ENCODE measurements at regions not wholly inside any gene's neighbourhood (a gene's known extent, or its start where the extent isn't known, plus 50 kb on each side); places are given as distances from the start of the nearest gene placed in this dataset.

DNA sequence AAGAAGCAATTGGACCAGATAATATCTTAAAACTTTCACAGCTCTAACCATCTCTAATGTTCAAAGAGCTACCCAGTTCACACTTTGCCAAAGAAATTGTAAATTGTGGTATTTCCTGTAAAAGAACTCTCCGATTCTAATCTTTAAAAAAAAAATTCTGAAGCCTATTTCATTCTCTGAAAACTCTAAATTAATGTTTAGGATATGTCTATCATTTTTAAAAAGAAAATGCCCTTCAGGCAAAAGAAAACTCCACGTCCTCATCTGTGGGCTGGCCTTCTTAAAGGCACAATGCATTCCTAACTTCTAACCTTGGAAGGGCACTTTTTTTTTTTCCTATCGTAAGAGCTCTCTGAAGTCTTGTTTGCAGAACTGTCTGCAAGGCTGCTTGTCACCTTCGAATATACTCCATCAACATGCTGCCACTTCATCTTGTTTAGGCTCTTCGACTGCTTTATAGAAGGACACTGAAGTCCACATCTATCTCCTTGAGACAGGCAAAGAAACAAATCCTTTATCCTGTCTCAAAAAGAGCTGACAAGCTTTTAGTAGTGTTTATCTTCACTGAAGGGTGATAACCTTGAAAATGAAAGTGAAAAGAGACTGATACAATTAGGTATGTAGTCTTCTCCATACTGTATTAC is 124.3 kb upstream of the SLC39A10 start (continued):
- no peak for TF ChIP-seq SIN3A (conservative IDR thresholded peaks at IDR 0.05 in 1 of 2, IDR thresholded peaks at IDR 0.05 in 1 of 2; ENCODE audit: low read depth in 1 of 2, low read length in 2 of 2)
- no peak for TF ChIP-seq POU5F1 (IDR thresholded peaks at IDR 0.05; ENCODE audit: low read depth, low read length)
- no peak for TF ChIP-seq POLR2AphosphoS5 (IDR thresholded peaks at IDR 0.05; ENCODE audit: low read depth, low read length)
- TF ChIP-seq FOSL1 (IDR thresholded peaks at IDR 0.05; ENCODE audit: insufficient read depth, low read depth, low read length) = no peak
- TF ChIP-seq PHF8 (conservative IDR thresholded peaks at IDR 0.05; ENCODE audit: low read depth, low read length) = no peak
- no peak for TF ChIP-seq SIX5 (IDR thresholded peaks at IDR 0.05; ENCODE audit: low read depth, low read length)
- TF ChIP-seq TCF12 (IDR thresholded peaks at IDR 0.05; ENCODE audit: low read depth, low read length) = no peak
- TF ChIP-seq CBX8 (IDR thresholded peaks at IDR 0.05; ENCODE audit: borderline replicate concordance, low read depth, low read length) = no peak
